ENCODE measurements at regions not wholly inside any gene's neighbourhood (a gene's known extent, or its start where the extent isn't known, plus 50 kb on each side); places are given as distances from the start of the nearest gene placed in this dataset.

- peaks cover 2% of the 10 kb centered on the region; the same call in 1 of the 2 replicates for H3K27me3 Mint-ChIP-seq (ENCODE audit: insufficient read depth)
- H3K9me3 Mint-ChIP-seq = peaks cover 19% of the 10 kb centered on the region
- H3K27ac Mint-ChIP-seq = no peak overlapping the region
- no peak for TF ChIP-seq CTCF (IDR thresholded peaks at IDR 0.05)
- no peaks in the 10 kb centered on the region for H3K36me3 Mint-ChIP-seq (ENCODE audit: low read depth)
- no peaks in the 10 kb centered on the region; the same call in 1 of the 2 replicates for H3K4me1 Mint-ChIP-seq (ENCODE audit: low read depth)
- no peak for DNase-seq
- no peak overlapping the region for H3K4me3 Mint-ChIP-seq
Observed at GRCh38 chr11:15815246-15816195, 540.8 kb downstream of the SOX6 start.

GRCh38 chr11:15816260-15816871 is 540.0 kb downstream of the SOX6 start:
- H3K4me1 Mint-ChIP-seq (ENCODE audit: low read depth) = no peaks in the 10 kb centered on the region; the same call in 1 of the 2 replicates
- peak; percentile 50 for DNase-seq

GRCh38 chr11:15817001-15817400 is 539.3 kb downstream of the SOX6 start:
- H3K9me3 Mint-ChIP-seq = peaks cover 24% of the 10 kb centered on the region

More at GRCh38 chr11:15816260-15816871, 540.0 kb downstream of the SOX6 start:
- peaks cover 2% of the 10 kb centered on the region; the same call in 1 of the 2 replicates for H3K27me3 Mint-ChIP-seq (ENCODE audit: insufficient read depth)
- H3K9me3 Mint-ChIP-seq = peaks cover 24% of the 10 kb centered on the region
- peak overlapping the region; percentile 58; the same call in 1 of the 2 replicates for H3K27ac Mint-ChIP-seq
- H3K36me3 Mint-ChIP-seq (ENCODE audit: low read depth) = no peaks in the 10 kb centered on the region
- TF ChIP-seq CTCF (IDR thresholded peaks at IDR 0.05) = no peak
- no peak overlapping the region for H3K4me3 Mint-ChIP-seq

GRCh38 chr11:15818132-15818842 is 538.1 kb downstream of the SOX6 start:
- H3K9me3 Mint-ChIP-seq = peaks cover 24% of the 10 kb centered on the region
- no peak overlapping the region for H3K27ac Mint-ChIP-seq
- DNase-seq = no peak
- H3K4me3 Mint-ChIP-seq = no peak overlapping the region
- H3K36me3 Mint-ChIP-seq (ENCODE audit: low read depth) = no peaks in the 10 kb centered on the region
- TF ChIP-seq CTCF (IDR thresholded peaks at IDR 0.05) = no peak
- H3K4me1 Mint-ChIP-seq (ENCODE audit: low read depth) = no peaks in the 10 kb centered on the region; the same call in 1 of the 2 replicates
- peaks cover 2% of the 10 kb centered on the region; the same call in 1 of the 2 replicates for H3K27me3 Mint-ChIP-seq (ENCODE audit: insufficient read depth)

More at GRCh38 chr11:15817001-15817400, 539.3 kb downstream of the SOX6 start:
- no peak overlapping the region; the same call in 1 of the 2 replicates for H3K27ac Mint-ChIP-seq
- no peaks in the 10 kb centered on the region for H3K36me3 Mint-ChIP-seq (ENCODE audit: low read depth)
- TF ChIP-seq CTCF (IDR thresholded peaks at IDR 0.05) = no peak
- H3K4me1 Mint-ChIP-seq (ENCODE audit: low read depth) = no peaks in the 10 kb centered on the region; the same call in 1 of the 2 replicates
- no peak overlapping the region for H3K4me3 Mint-ChIP-seq
- no peak for DNase-seq
- peaks cover 2% of the 10 kb centered on the region; the same call in 1 of the 2 replicates for H3K27me3 Mint-ChIP-seq (ENCODE audit: insufficient read depth)

- peak; percentile 25 for DNase-seq
- Mint-ChIP-seq H3K27ac (no peak overlapping the region), H3K27me3 (ENCODE audit: insufficient read depth) (peaks cover 2% of the 10 kb centered on the region; the same call in 1 of the 2 replicates), H3K4me1 (ENCODE audit: low read depth) (no peaks in the 10 kb centered on the region; the same call in 1 of the 2 replicates), H3K36me3 (ENCODE audit: low read depth) (no peaks in the 10 kb centered on the region), H3K4me3 (no peak overlapping the region), H3K9me3 (peaks cover 22% of the 10 kb centered on the region)
- peak; percentile 82 for TF ChIP-seq CTCF (IDR thresholded peaks at IDR 0.05)
Observed at GRCh38 chr11:15819679-15820286, 536.6 kb downstream of the SOX6 start.

All from HFFc6 (cell line).